Astrocyte of the spinal cord (primary cell): ENCODE measurements at regions not wholly inside any gene's neighbourhood (a gene's known extent, or its start where the extent isn't known, plus 50 kb on each side); places are given as distances from the start of the nearest gene placed in this dataset.

Experiments
- DNase-seq: peaks from one replicate; pipeline ENCODE4 v3.0.0; 2011; ENCODE audit warnings: low read depth, low spot score
- H3K4me3 ChIP-seq: 2 replicates; pipeline ENCODE4 v1.5.1; 2011; ENCODE audit warnings: low read depth, mild to moderate bottlenecking, low read length, moderate library complexity
- in situ Hi-C: cut with HindIII; loops from 2 replicates; pipeline ENCODE4 v1.10.0; 2017; ENCODE audit warnings: low sequenced_read_pairs
- TF ChIP-seq, protein P1 (sequence below): IDR thresholded peaks from 2 replicates; pipeline ENCODE4 v1.5.1; 2012; ENCODE audit warnings: low read depth, mild to moderate bottlenecking, low read length, inconsistent platforms

DNA sequence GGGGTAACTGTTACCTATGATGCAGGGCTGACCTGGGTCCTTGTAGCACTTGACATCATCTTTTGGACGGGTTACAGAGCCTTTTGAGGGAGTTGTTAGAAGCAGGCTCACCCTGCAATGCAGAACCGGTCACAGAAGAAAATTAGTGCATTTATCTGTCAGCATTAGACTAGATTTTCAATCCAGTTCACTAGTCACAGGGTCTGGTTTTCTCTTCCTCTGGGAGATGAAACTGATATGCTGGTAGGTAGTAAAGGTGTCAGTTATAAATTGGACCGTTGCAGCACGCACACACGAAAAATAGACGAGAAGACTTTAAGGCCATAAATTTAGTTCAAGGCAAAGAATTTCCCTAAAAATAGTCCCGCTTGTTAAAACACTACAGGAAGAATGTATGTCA lies 532.3 kb upstream of the ATP11B start:
- in situ Hi-C loops, result no loop called here
- H3K4me3 ChIP-seq, result no peak overlapping the region
- no peak for DNase-seq
- TF ChIP-seq, protein P1, sequence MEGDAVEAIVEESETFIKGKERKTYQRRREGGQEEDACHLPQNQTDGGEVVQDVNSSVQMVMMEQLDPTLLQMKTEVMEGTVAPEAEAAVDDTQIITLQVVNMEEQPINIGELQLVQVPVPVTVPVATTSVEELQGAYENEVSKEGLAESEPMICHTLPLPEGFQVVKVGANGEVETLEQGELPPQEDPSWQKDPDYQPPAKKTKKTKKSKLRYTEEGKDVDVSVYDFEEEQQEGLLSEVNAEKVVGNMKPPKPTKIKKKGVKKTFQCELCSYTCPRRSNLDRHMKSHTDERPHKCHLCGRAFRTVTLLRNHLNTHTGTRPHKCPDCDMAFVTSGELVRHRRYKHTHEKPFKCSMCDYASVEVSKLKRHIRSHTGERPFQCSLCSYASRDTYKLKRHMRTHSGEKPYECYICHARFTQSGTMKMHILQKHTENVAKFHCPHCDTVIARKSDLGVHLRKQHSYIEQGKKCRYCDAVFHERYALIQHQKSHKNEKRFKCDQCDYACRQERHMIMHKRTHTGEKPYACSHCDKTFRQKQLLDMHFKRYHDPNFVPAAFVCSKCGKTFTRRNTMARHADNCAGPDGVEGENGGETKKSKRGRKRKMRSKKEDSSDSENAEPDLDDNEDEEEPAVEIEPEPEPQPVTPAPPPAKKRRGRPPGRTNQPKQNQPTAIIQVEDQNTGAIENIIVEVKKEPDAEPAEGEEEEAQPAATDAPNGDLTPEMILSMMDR, result no peak

- TF ChIP-seq, protein P1, result no peak
- DNase-seq, result no peak
- H3K4me3 ChIP-seq, result no peak overlapping the region
- in situ Hi-C loops, result no loop called here
Measured at GRCh38 chr3:182268711-182269110, 524.6 kb upstream of the ATP11B start.

GRCh38 chr3:182276512-182276911 lies 516.8 kb upstream of the ATP11B start:
- in situ Hi-C loops, result no loop called here
- no peak for DNase-seq
- TF ChIP-seq, protein P1, result no peak
- no peak overlapping the region for H3K4me3 ChIP-seq

GRCh38 chr3:182284793-182285192 lies 508.5 kb upstream of the ATP11B start:
- H3K4me3 ChIP-seq, result no peak overlapping the region
- TF ChIP-seq, protein P1, result no peak
- no peak for DNase-seq
- in situ Hi-C loops, result no loop called here

DNA sequence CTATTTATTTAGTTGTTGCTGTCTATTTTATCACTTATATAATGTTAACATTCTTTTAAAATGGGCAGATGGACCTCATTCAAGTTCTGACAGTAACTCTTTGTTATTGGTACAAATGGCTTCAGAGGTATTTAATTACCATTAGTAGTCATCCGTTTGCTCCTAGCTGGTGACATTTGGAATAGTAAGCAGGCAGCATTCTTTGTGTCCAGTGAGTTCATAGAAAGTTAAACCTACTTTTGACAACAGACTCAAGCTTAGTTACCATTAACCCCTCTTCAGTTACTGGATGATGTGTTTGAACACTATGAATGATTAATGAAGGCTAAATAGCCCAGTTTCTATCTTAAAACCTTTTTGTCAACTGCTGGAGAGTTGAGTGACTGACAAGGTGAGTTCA lies 500.7 kb upstream of the ATP11B start:
- H3K4me3 ChIP-seq, result no peak overlapping the region
- in situ Hi-C loops, result no loop called here
- TF ChIP-seq, protein P1, result no peak
- no peak for DNase-seq

- TF ChIP-seq, protein P1, result no peak
Measured at GRCh38 chr3:182294256-182294655, 499.0 kb upstream of the ATP11B start.

GRCh38 chr3:182294696-182295095 lies 498.6 kb upstream of the ATP11B start:
- H3K4me3 ChIP-seq, result no peak overlapping the region
- DNase-seq, result no peak
- TF ChIP-seq, protein P1, result no peak
- in situ Hi-C loops, result no loop called here

More at GRCh38 chr3:182294256-182294655, 499.0 kb upstream of the ATP11B start:
- peak; percentile 67 for DNase-seq
- in situ Hi-C loops, result no loop called here
- H3K4me3 ChIP-seq, result no peak overlapping the region
